Heart left ventricle (tissue), 16 donors: ENCODE measurements at regions not wholly inside any gene's neighbourhood (a gene's known extent, or its start where the extent isn't known, plus 50 kb on each side); places are given as distances from the start of the nearest gene placed in this dataset.

Experiments used
- ATAC-seq, 4 donors: fragments of 200-7000 bp; cut with Tn5 transposase; one replicate each; pipeline ENCODE4 v1.9.1; 2020 to 2022; ENCODE audit warnings: moderate library complexity in 4 of 4, mild to moderate bottlenecking in 3 of 4, moderate number of reproducible peaks in 1 of 4
- DNase-seq, 5 donors: peaks; one replicate each; pipeline ENCODE4 v3.0.0-alpha.2; 2020
- H3K27ac ChIP-seq, 12 donors: fragments of 200-600 bp; sonication (generic) in 4 of 12; one replicate each; pipeline versions ENCODE4 v1.5.0 to v1.8.0; 2016 to 2022; ENCODE audit warnings: mild to moderate bottlenecking in 2 of 12
- H3K27me3 ChIP-seq, 9 donors: fragments of 200-600 bp; sonication (generic) in 2 of 9; one replicate each; pipeline versions ENCODE4 v1.5.1 to v1.8.0; 2016 to 2022; ENCODE audit warnings: mild to moderate bottlenecking in 3 of 9
- H3K36me3 ChIP-seq, 9 donors: fragments of 200-600 bp; sonication (generic) in 2 of 9; one replicate each; pipeline versions ENCODE4 v1.5.0 to v1.8.0; 2018 to 2022; ENCODE audit warnings: mild to moderate bottlenecking in 2 of 9
- H3K4me1 ChIP-seq, 12 donors: fragments of 200-600 bp; sonication (generic) in 4 of 12; one replicate each; pipeline versions ENCODE4 v1.5.0 to v1.8.0; 2016 to 2022; ENCODE audit warnings: mild to moderate bottlenecking in 3 of 12
- H3K4me3 ChIP-seq, 12 donors: fragments of 200-600 bp; sonication (generic) in 4 of 12; one replicate each; pipeline versions ENCODE4 v1.5.0 to v1.8.0; 2017 to 2022; ENCODE audit warnings: mild to moderate bottlenecking in 9 of 12, moderate library complexity in 4 of 12
- H3K9me3 ChIP-seq, 12 donors: fragments of 200-600 bp; sonication (generic) in 4 of 12; one replicate each; pipeline versions ENCODE4 v1.5.0 to v1.8.0; 2016 to 2022; ENCODE audit warnings: mild to moderate bottlenecking in 1 of 12
- CTCF ChIP-seq, 12 donors: fragments of 200-600 bp; sonication (generic) in 4 of 12; IDR thresholded peaks; one replicate each; pipeline versions ENCODE4 v1.5.0 to v1.8.0; 2018 to 2022; ENCODE audit warnings: antibody characterized with exemption in 12 of 12, mild to moderate bottlenecking in 5 of 12
- POLR2A ChIP-seq, 2 donors: fragments of 450-650 bp; IDR thresholded peaks; one replicate each; pipeline ENCODE4 v1.6.1; 2017; ENCODE audit warnings: antibody characterized with exemption in 2 of 2, mild to moderate bottlenecking in 2 of 2, moderate library complexity in 2 of 2
- WGBS, 4 donors: extraction: QIAGEN DNeasy Blood & Tissue Kit in 2 of 4; methylation state at CpG; one replicate each; pipeline versions ENCODE4 v1.1.5 to v1.1.7; 2013 to 2018; 5-methylcytosine and 5-hydroxymethylcytosine counted together
- intact Hi-C, 10 donors: fragments of 100-400 bp; cut with DNase I; formaldehyde crosslinking; loops; one replicate each; pipeline versions ENCODE4 v1.11.1 to v1.14.2; 2022
- donor health status: ischemic (EF 13 %, LVEDD 7.1; RV severe dilation, severe dysfunction).
- donor health status: healthy with polysubstance abuse.
- donor health status: DM: no; HTN: yes; CAD: no.
- donor health status: DM: no; HTN: no; CAD: no.
- donor health status: ischemic (EF 25% LVEDD 6.9; RV normal size, moderate dysfunction).
- donor health status: ischemic (EF 25% LVEDD 5.7; RV mildly dilated, moderate dysfunction).
- donor health status: healthy.
- donor health status: DM: yes; HTN: yes; CAD: no.
- donor health status: ischemic (EF 35%, LVEDD 5.7; RV mildly dilated, moderate dysfunction).
- donor health status: nonischemic (EF 11% LVEDD 7.7; RV severe dilation, severe dysfunction).
- donor health status: DM: yes; HTN: yes; CAD: no.
- donor health status: PGD.
- donor health status: ischemic (EF 29% LVEDD 5.4; RV normal size, mild dysfunction).
- donor health status: nonischemic (EF 23%, LVEDD 6.1; RV moderate dilation, normal function).

- Histone ChIP-seq H3K4me1 (peaks cover 0 to 6% (median 0%) of the 10 kb centered on the region in 12 donors), H3K9me3 (no peaks in the 10 kb centered on the region), H3K4me3 (no peak overlapping the region), H3K36me3 (no peaks in the 10 kb centered on the region), H3K27me3 (peaks cover 0 to 7% (median 0%) of the 10 kb centered on the region in 9 donors), H3K27ac (no peak overlapping the region)
- intact Hi-C loops = loop anchor here in 3 of 10 donors (5.0 to 10.0 kb wide), 4 partner anchors 376 to 846 kb away; no protein-coding TSS in a partner anchor
- 87 to 92% (median 91%) methylated on average over 5 of the region's 5 CpGs for WGBS, 4 donors
- ATAC-seq (no peak), DNase-seq (no peak)
- TF ChIP-seq POLR2A (IDR thresholded peaks at IDR 0.05) (no peak), CTCF (IDR thresholded peaks at IDR 0.05) (no peak)
These were observed 106.0 kb upstream of the NMUR2 start for GRCh38 chr5:152511120-152511519.

GRCh38 chr5:152511531-152512132, 106.6 kb upstream of the NMUR2 start:
- no peak overlapping the region for H3K4me3 ChIP-seq
- 80 to 90% (median 84%) methylated on average over 7 of the region's 7 CpGs for WGBS, 4 donors
- intact Hi-C loops = loop anchor here in 3 of 10 donors (5.0 to 10.0 kb wide), 4 partner anchors 377 to 847 kb away; no protein-coding TSS in a partner anchor
- peaks cover 0 to 7% (median 0%) of the 10 kb centered on the region in 9 donors for H3K27me3 ChIP-seq
- ATAC-seq (no peak), DNase-seq (no peak)
- TF ChIP-seq POLR2A (IDR thresholded peaks at IDR 0.05) (no peak), CTCF (IDR thresholded peaks at IDR 0.05) (no peak)
- H3K36me3 ChIP-seq = no peaks in the 10 kb centered on the region
- H3K9me3 ChIP-seq = no peaks in the 10 kb centered on the region
- H3K4me1 ChIP-seq = peaks cover 0 to 6% (median 0%) of the 10 kb centered on the region in 12 donors
- H3K27ac ChIP-seq = no peak overlapping the region

- H3K27ac ChIP-seq = no peak overlapping the region
- peak; percentile 20 to 51 (median 31) for TF ChIP-seq CTCF (IDR thresholded peaks at IDR 0.05)
- TF ChIP-seq POLR2A (IDR thresholded peaks at IDR 0.05) = no peak
- ATAC-seq (peak in 1 of 4 donors; percentile 38), DNase-seq (no peak)
- H3K9me3 ChIP-seq = no peaks in the 10 kb centered on the region
- intact Hi-C loops = loop anchor here in 3 of 10 donors (5.0 to 10.0 kb wide), 4 partner anchors 380 to 850 kb away; no protein-coding TSS in a partner anchor
- H3K27me3 ChIP-seq = peaks cover 0 to 3% (median 0%) of the 10 kb centered on the region in 9 donors
- H3K4me3 ChIP-seq = no peak overlapping the region
- no peaks in the 10 kb centered on the region for H3K36me3 ChIP-seq
- peaks cover 0 to 6% (median 0%) of the 10 kb centered on the region in 12 donors for H3K4me1 ChIP-seq
- WGBS, 4 donors = 33 to 41% (median 38%) methylated on average over 2 of the region's 2 CpGs
These were observed 109.8 kb upstream of the NMUR2 start for GRCh38 chr5:152514827-152515397.

GRCh38 chr5:152523964-152524363, 118.9 kb upstream of the NMUR2 start:
- Histone ChIP-seq H3K9me3 (no peaks in the 10 kb centered on the region), H3K4me3 (no peak overlapping the region), H3K27ac (no peak overlapping the region), H3K36me3 (no peaks in the 10 kb centered on the region), H3K27me3 (no peaks in the 10 kb centered on the region), H3K4me1 (peaks cover 0 to 12% (median 0%) of the 10 kb centered on the region in 12 donors)
- no peak for TF ChIP-seq POLR2A (IDR thresholded peaks at IDR 0.05)
- TF ChIP-seq CTCF (IDR thresholded peaks at IDR 0.05) = no peak
- intact Hi-C loops = no loop called here
- 80 to 95% (median 88%) methylated on average over 1 of the region's 1 CpG for WGBS, 4 donors
- ATAC-seq (no peak), DNase-seq (no peak)
